Sigmoid colon (tissue), 4 donors: ENCODE measurements at regions not wholly inside any gene's neighbourhood (a gene's known extent, or its start where the extent isn't known, plus 50 kb on each side); places are given as distances from the start of the nearest gene placed in this dataset.

Experiments used
- POLR2A ChIP-seq, 2 donors: fragments of 450-650 bp; IDR thresholded peaks; one replicate each; pipeline ENCODE4 v1.6.1; 2016; ENCODE audit warnings: antibody characterized with exemption in 2 of 2, mild to moderate bottlenecking in 2 of 2, moderate library complexity in 2 of 2
- POLR2AphosphoS5 ChIP-seq, 4 donors: sonication (generic); formaldehyde crosslinking; IDR thresholded peaks; one replicate each; pipeline ENCODE4 v1.6.1; 2017; ENCODE audit warnings: antibody characterized with exemption in 4 of 4
- TF ChIP-seq, protein P1 (sequence below), 4 experiments: fragments of 450-650 bp in 3 of 4; fragments of 200-600 bp in 1 of 4; IDR thresholded peaks; one replicate each; pipeline ENCODE4 v1.5.1; 2016 to 2019; ENCODE audit warnings: antibody characterized with exemption in 4 of 4, mild to moderate bottlenecking in 3 of 4, moderate library complexity in 2 of 4

DNA sequence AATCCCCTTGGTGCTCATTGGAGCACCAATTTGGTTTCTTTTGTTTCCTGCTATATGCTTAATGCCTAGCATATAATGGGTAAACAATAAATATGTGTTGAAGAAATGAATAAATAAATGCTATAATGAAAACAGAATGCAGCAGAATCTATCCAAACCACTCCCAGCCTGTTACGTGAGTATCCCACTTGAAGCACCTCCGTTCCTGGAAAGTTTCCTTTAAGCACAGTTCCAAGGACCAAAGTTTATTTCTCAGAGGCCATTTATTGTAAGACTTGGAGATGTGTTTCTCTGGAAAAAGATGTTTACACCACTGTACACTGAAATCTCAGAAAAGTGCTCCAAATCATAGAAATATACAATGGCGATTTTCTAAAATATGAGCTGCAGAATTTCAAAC is 187.0 kb downstream of the SOX9 start:
- TF ChIP-seq POLR2A (IDR thresholded peaks at IDR 0.05) (no peak), POLR2AphosphoS5 (IDR thresholded peaks at IDR 0.05) (no peak)
- TF ChIP-seq, protein P1, sequence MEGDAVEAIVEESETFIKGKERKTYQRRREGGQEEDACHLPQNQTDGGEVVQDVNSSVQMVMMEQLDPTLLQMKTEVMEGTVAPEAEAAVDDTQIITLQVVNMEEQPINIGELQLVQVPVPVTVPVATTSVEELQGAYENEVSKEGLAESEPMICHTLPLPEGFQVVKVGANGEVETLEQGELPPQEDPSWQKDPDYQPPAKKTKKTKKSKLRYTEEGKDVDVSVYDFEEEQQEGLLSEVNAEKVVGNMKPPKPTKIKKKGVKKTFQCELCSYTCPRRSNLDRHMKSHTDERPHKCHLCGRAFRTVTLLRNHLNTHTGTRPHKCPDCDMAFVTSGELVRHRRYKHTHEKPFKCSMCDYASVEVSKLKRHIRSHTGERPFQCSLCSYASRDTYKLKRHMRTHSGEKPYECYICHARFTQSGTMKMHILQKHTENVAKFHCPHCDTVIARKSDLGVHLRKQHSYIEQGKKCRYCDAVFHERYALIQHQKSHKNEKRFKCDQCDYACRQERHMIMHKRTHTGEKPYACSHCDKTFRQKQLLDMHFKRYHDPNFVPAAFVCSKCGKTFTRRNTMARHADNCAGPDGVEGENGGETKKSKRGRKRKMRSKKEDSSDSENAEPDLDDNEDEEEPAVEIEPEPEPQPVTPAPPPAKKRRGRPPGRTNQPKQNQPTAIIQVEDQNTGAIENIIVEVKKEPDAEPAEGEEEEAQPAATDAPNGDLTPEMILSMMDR (IDR thresholded peaks at IDR 0.05), result no peak
